ENCODE measurements at regions not wholly inside any gene's neighbourhood (a gene's known extent, or its start where the extent isn't known, plus 50 kb on each side); places are given as distances from the start of the nearest gene placed in this dataset.
A peak's percentile ranks its signal among the peaks of the same experiment; 100 is the strongest.

- no peak for TF ChIP-seq ZNF224 (CRISPR knock-in tag; IDR thresholded peaks at IDR 0.05)
- no peak for TF ChIP-seq IRF9 (tag; IDR thresholded peaks at IDR 0.05)
- TF ChIP-seq ETV1 (tag; conservative IDR thresholded peaks at IDR 0.05; ENCODE audit: low read depth) = no peak
- no peak for TF ChIP-seq GTF2A2 (tag; IDR thresholded peaks at IDR 0.05)
- no peak for TF ChIP-seq SETDB1 (IDR thresholded peaks at IDR 0.05; ENCODE audit: low read length)
- 0 out of 2 replicates have a peak, but pooled peaks have one; percentile 13 for TF ChIP-seq KDM2B (CRISPR knock-in tag; IDR thresholded peaks at IDR 0.05)
- TF ChIP-seq MXI1 (IDR thresholded peaks at IDR 0.05; ENCODE audit: low read depth, low read length) = no peak
- TF ChIP-seq ATF2 (CRISPR knock-in tag; IDR thresholded peaks at IDR 0.05) = no peak
- no peak for TF ChIP-seq PTRF (tag; IDR thresholded peaks at IDR 0.05)
- no peak; the same call in 1 of the 2 replicates for TF ChIP-seq MAFF (IDR thresholded peaks at IDR 0.05; ENCODE audit: low read length)
- TF ChIP-seq NELFE (IDR thresholded peaks at IDR 0.05; ENCODE audit: insufficient read depth, insufficient read length) = no peak
- TF ChIP-seq BDP1 (IDR thresholded peaks at IDR 0.05; ENCODE audit: insufficient read depth, insufficient read length) = no peak
- TF ChIP-seq ZBED1 (IDR thresholded peaks at IDR 0.05) = no peak; the same call in 1 of the 2 replicates
- TF ChIP-seq DLX4 (CRISPR knock-in tag; IDR thresholded peaks at IDR 0.05) = no peak
- peak; percentile 44; the same call in 1 of the 2 replicates for TF ChIP-seq PHB2 (IDR thresholded peaks at IDR 0.05; ENCODE audit: low read depth)
- TF ChIP-seq E2F1 (CRISPR knock-in tag; IDR thresholded peaks at IDR 0.05) = no peak
- no peak for TF ChIP-seq MBD1 (CRISPR knock-in tag; IDR thresholded peaks at IDR 0.05)
- TF ChIP-seq RNF219 (CRISPR knock-in tag; IDR thresholded peaks at IDR 0.05) = no peak
- TF ChIP-seq U2AF1 (optimal IDR thresholded peaks at IDR 0.05; ENCODE audit: low read depth, low read length) = no peak
- TF ChIP-seq POLR2G (IDR thresholded peaks at IDR 0.05; ENCODE audit: low read depth, low read length) = no peak
- TF ChIP-seq MECOM (CRISPR knock-in tag; IDR thresholded peaks at IDR 0.05) = peak; percentile 74; the same call in 1 of the 2 replicates
These were observed 66.7 kb downstream of the VEGFA start (continued) for GRCh38 chr6:43836507-43837240.

Measured in K562 (cell line).